Astrocyte (in vitro differentiated cells and primary cell): ENCODE measurements at regions not wholly inside any gene's neighbourhood (a gene's known extent, or its start where the extent isn't known, plus 50 kb on each side); places are given as distances from the start of the nearest gene placed in this dataset.

Source experiments
- DNase-seq: peaks from one replicate; pipeline ENCODE4 v3.0.0-alpha.2; 2010; ENCODE audit warnings: low read depth
- FAIRE-seq: peaks from 2 replicates; lab custom pipeline; 2011; peaks lifted over from hg19 to GRCh38; lab: Jason Lieb, UNC
- H2AFZ ChIP-seq: 2 replicates; pipeline ENCODE4 v1.6.0; 2012; ENCODE audit warnings: low read depth, low read length, inconsistent platforms
- H3K27ac ChIP-seq: 2 replicates; pipeline ENCODE4 v1.5.1; 2011; ENCODE audit warnings: low read depth, low read length, inconsistent platforms
- H3K27me3 ChIP-seq: 2 replicates; pipeline ENCODE4 v1.6.0; 2011; ENCODE audit warnings: low read length, inconsistent platforms; ENCODE audit not compliant: insufficient read depth
- H3K36me3 ChIP-seq: 2 replicates; pipeline ENCODE4 v1.5.1; 2011; ENCODE audit warnings: low read length, inconsistent platforms; ENCODE audit not compliant: insufficient read depth
- H3K4me1 ChIP-seq: 2 replicates; pipeline ENCODE4 v1.5.1; 2011; ENCODE audit warnings: low read length, inconsistent platforms; ENCODE audit not compliant: insufficient read depth
- H3K4me2 ChIP-seq: 2 replicates; pipeline ENCODE4 v1.6.0; 2012; ENCODE audit warnings: low read length, inconsistent platforms
- H3K4me3 ChIP-seq: 2 replicates; pipeline ENCODE4 v1.5.1; 2011; ENCODE audit warnings: low read depth, mild to moderate bottlenecking, low read length, inconsistent platforms; ENCODE audit not compliant: insufficient read depth
- H3K79me2 ChIP-seq: 2 replicates; pipeline ENCODE4 v1.6.0; 2012; ENCODE audit warnings: mild to moderate bottlenecking, low read length, inconsistent platforms; ENCODE audit not compliant: insufficient read depth
- H3K9ac ChIP-seq: 2 replicates; pipeline ENCODE4 v1.6.0; 2012; ENCODE audit warnings: mild to moderate bottlenecking, low read length, inconsistent platforms
- H3K9me3 ChIP-seq: 2 replicates; pipeline ENCODE4 v1.5.1; 2012; ENCODE audit warnings: low read depth, mild to moderate bottlenecking, low read length, inconsistent platforms; ENCODE audit not compliant: insufficient read depth
- H4K20me1 ChIP-seq: 2 replicates; pipeline ENCODE4 v1.6.0; 2012; ENCODE audit warnings: low read length, inconsistent platforms; ENCODE audit not compliant: insufficient read depth
- H3K27ac Mint-ChIP-seq: one replicate; pipeline ENCODE4 v1.8.0; 2021; ENCODE audit warnings: mild to moderate bottlenecking, mixed read lengths; ENCODE audit not compliant: unreplicated experiment
- H3K27me3 Mint-ChIP-seq: one replicate; pipeline ENCODE4 v1.8.0; 2021; ENCODE audit warnings: low read depth, mixed read lengths; ENCODE audit not compliant: unreplicated experiment
- H3K36me3 Mint-ChIP-seq: one replicate; pipeline ENCODE4 v1.8.0; 2021; ENCODE audit warnings: low read depth, mixed read lengths; ENCODE audit not compliant: unreplicated experiment
- H3K4me1 Mint-ChIP-seq: one replicate; pipeline ENCODE4 v1.8.0; 2021; ENCODE audit warnings: low read depth, mixed read lengths; ENCODE audit not compliant: unreplicated experiment
- H3K4me3 Mint-ChIP-seq: one replicate; pipeline ENCODE4 v1.8.0; 2021; ENCODE audit warnings: mild to moderate bottlenecking, moderate library complexity, mixed read lengths; ENCODE audit not compliant: unreplicated experiment
- H3K9me3 Mint-ChIP-seq: one replicate; pipeline ENCODE4 v1.8.0; 2021; ENCODE audit warnings: mild to moderate bottlenecking, mixed read lengths; ENCODE audit not compliant: unreplicated experiment
- EZH2 ChIP-seq: IDR thresholded peaks from 2 replicates; pipeline ENCODE4 v1.6.1; 2012; ENCODE audit warnings: mild to moderate bottlenecking, low read length, inconsistent platforms; ENCODE audit not compliant: insufficient read depth
- TF ChIP-seq, protein P1 (sequence below): IDR thresholded peaks from 2 replicates; pipeline ENCODE4 v1.5.1; 2011; ENCODE audit warnings: low read depth, mild to moderate bottlenecking, inconsistent platforms, low read length, moderate library complexity; ENCODE audit not compliant: insufficient read depth

DNA sequence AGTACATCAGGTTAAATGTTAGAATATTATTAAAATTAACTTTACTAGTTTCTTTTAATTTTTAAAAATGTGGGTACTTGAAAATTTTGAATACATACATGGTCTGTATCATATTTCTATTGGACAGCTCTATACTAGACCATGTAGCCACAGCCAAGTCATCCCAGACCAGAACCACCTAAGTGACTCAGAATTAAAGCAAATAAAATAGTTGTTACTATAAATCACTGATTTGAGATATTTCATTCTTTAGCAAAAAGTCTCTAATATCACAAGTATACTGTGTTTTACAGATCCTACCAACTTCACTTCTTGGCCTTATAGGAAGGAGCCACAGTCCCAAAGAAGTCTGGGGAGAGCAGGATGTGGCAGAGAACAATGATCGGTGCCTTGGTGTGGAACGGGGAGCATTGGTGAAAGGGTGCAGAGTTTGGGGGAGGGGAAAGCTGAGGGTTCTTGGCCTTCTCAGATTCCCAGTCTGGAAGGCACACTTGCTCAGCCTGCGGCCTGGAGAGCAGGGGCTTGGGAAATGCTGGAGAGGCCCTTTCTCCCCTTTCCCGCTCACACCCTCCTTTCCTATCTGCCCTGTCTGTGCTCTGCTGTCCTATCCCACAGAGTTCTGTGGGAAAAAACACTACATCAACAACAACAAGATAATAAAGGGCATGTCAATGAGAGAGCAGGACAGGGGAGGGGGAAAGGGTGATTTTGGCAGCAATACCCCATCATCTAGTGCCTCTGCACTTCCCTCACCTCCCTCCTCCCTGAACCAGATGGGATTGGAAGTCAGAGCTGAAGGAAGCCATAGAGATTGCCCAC lies 122.1 kb downstream of the NGF start:
- H3K27me3 Mint-ChIP-seq: peaks cover 5% of the 10 kb centered on the region
- H3K27ac Mint-ChIP-seq: no peak overlapping the region
- Histone ChIP-seq H3K27me3 (no peaks in the 10 kb centered on the region), H3K27ac (no peak overlapping the region), H3K4me1 (no peaks in the 10 kb centered on the region), H2AFZ (no peak overlapping the region), H3K9me3 (peaks cover 3% of the 10 kb centered on the region), H4K20me1 (no peaks in the 10 kb centered on the region), H3K4me3 (no peak overlapping the region), H3K36me3 (no peaks in the 10 kb centered on the region), H3K4me2 (no peak overlapping the region), H3K9ac (no peak overlapping the region), H3K79me2 (no peaks in the 10 kb centered on the region)
- DNase-seq (no peak), FAIRE-seq (no peak)
- H3K4me3 Mint-ChIP-seq: no peak overlapping the region
- H3K4me1 Mint-ChIP-seq: peaks cover 3% of the 10 kb centered on the region
- no peaks in the 10 kb centered on the region for H3K9me3 Mint-ChIP-seq
- TF ChIP-seq EZH2: no peak
- TF ChIP-seq, protein P1, sequence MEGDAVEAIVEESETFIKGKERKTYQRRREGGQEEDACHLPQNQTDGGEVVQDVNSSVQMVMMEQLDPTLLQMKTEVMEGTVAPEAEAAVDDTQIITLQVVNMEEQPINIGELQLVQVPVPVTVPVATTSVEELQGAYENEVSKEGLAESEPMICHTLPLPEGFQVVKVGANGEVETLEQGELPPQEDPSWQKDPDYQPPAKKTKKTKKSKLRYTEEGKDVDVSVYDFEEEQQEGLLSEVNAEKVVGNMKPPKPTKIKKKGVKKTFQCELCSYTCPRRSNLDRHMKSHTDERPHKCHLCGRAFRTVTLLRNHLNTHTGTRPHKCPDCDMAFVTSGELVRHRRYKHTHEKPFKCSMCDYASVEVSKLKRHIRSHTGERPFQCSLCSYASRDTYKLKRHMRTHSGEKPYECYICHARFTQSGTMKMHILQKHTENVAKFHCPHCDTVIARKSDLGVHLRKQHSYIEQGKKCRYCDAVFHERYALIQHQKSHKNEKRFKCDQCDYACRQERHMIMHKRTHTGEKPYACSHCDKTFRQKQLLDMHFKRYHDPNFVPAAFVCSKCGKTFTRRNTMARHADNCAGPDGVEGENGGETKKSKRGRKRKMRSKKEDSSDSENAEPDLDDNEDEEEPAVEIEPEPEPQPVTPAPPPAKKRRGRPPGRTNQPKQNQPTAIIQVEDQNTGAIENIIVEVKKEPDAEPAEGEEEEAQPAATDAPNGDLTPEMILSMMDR: no peak
- no peaks in the 10 kb centered on the region for H3K36me3 Mint-ChIP-seq

DNA sequence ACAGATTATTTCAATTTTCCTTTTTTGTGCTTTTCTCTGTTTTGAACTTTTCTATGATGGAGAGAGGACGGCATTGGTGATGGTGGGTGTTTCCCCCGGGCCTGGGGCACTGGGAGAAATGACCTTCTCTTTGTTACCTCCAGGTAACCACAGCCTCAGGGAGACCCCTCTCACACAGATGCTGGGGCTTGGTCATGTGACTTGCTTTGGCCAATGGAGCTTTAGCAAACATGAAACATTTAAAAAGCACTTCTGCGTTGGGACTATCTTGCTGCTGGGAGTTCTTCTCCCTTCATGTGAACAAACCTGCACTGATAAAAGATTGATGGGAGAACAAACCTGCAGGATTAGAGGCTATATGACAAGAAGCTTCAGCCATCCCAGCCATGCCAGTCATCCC lies 122.9 kb downstream of the NGF start:
- H3K27me3 ChIP-seq: no peaks in the 10 kb centered on the region
- TF ChIP-seq, protein P1: no peak
- TF ChIP-seq EZH2: no peak
- peaks cover 3% of the 10 kb centered on the region for H3K9me3 ChIP-seq
- H3K27ac Mint-ChIP-seq: no peak overlapping the region
- no peak overlapping the region for H3K4me2 ChIP-seq
- H3K9ac ChIP-seq: no peak overlapping the region
- no peak overlapping the region for H3K4me3 ChIP-seq
- H2AFZ ChIP-seq: no peak overlapping the region
- H4K20me1 ChIP-seq: no peaks in the 10 kb centered on the region
- H3K36me3 Mint-ChIP-seq: no peaks in the 10 kb centered on the region
- H3K27me3 Mint-ChIP-seq: peaks cover 5% of the 10 kb centered on the region
- DNase-seq (no peak), FAIRE-seq (no peak)
- no peaks in the 10 kb centered on the region for H3K36me3 ChIP-seq
- no peaks in the 10 kb centered on the region for H3K79me2 ChIP-seq
- H3K4me1 ChIP-seq: peaks cover 4% of the 10 kb centered on the region
- peaks cover 6% of the 10 kb centered on the region for H3K4me1 Mint-ChIP-seq
- no peak overlapping the region for H3K4me3 Mint-ChIP-seq
- no peak overlapping the region for H3K27ac ChIP-seq
- peaks cover 2% of the 10 kb centered on the region for H3K9me3 Mint-ChIP-seq

DNA sequence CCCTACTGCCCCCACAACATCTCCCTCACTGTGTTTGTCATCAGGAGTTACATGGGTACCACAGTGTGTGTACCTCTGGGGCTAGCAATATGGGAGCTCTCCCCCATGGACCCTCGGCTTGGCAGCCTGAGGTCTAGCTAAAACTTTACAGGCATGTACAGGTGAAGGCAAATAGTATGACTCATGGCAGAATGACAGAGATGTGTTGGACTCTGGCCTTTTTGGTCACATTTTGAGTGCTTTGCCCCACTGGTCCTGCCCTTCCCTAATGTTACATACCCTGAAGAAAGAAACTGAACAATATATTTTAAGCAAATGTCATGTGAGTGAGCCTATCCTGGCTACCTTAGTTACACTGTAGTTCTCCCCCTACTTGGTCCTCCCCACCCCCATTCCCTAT lies 124.0 kb downstream of the NGF start:
- FAIRE-seq: no peak
- H3K4me3 Mint-ChIP-seq: no peak overlapping the region
- Histone ChIP-seq H3K79me2 (no peaks in the 10 kb centered on the region), H3K9ac (no peak overlapping the region), H3K27ac (no peak overlapping the region), H3K9me3 (no peaks in the 10 kb centered on the region), H3K36me3 (no peaks in the 10 kb centered on the region), H3K4me2 (no peak overlapping the region), H3K4me1 (peaks cover 4% of the 10 kb centered on the region), H3K27me3 (no peaks in the 10 kb centered on the region), H4K20me1 (no peaks in the 10 kb centered on the region), H3K4me3 (no peak overlapping the region), H2AFZ (no peak overlapping the region)
- peaks cover 5% of the 10 kb centered on the region for H3K27me3 Mint-ChIP-seq
- TF ChIP-seq EZH2: no peak
- TF ChIP-seq, protein P1: no peak
- no peak overlapping the region for H3K27ac Mint-ChIP-seq
- H3K4me1 Mint-ChIP-seq: peaks cover 11% of the 10 kb centered on the region
- peaks cover 2% of the 10 kb centered on the region for H3K9me3 Mint-ChIP-seq
- H3K36me3 Mint-ChIP-seq: no peaks in the 10 kb centered on the region
- no peak for DNase-seq
